Loucy (cell line): ENCODE measurements at regions not wholly inside any gene's neighbourhood (a gene's known extent, or its start where the extent isn't known, plus 50 kb on each side); places are given as distances from the start of the nearest gene placed in this dataset.

Experiments used
- H2AFZ ChIP-seq: fragments of 200-600 bp; sonication (generic); 2 replicates; pipeline ENCODE4 v1.6.0; 2016; ENCODE audit warnings: antibody characterized with exemption, mild to moderate bottlenecking, low read length, moderate library complexity
- H3F3A ChIP-seq: fragments of 200-600 bp; 2 replicates; pipeline ENCODE4 v1.6.0; 2016; ENCODE audit warnings: antibody characterized with exemption, low read depth, mild to moderate bottlenecking
- H3K27me3 ChIP-seq: fragments of 200-600 bp; sonication (generic); 2 replicates; pipeline ENCODE4 v1.6.1; 2014; ENCODE audit warnings: low read length, mild to moderate bottlenecking; ENCODE audit not compliant: insufficient read depth, poor library complexity, severe bottlenecking
- H3K36me3 ChIP-seq: fragments of 200-600 bp; sonication (generic); 2 replicates; pipeline ENCODE4 v1.6.1; 2016; ENCODE audit warnings: low read length; ENCODE audit not compliant: insufficient read depth
- H3K4me1 ChIP-seq: fragments of 200-600 bp; sonication (generic); 2 replicates; pipeline ENCODE4 v1.5.1; 2014; ENCODE audit warnings: low read length, mild to moderate bottlenecking; ENCODE audit not compliant: insufficient read depth, poor library complexity, severe bottlenecking
- H3K4me2 ChIP-seq: fragments of 200-600 bp; sonication (generic); 2 replicates; pipeline ENCODE4 v1.6.0; 2014; ENCODE audit warnings: antibody characterized with exemption, low read length, low read depth, mild to moderate bottlenecking; ENCODE audit not compliant: poor library complexity, severe bottlenecking
- H3K4me3 ChIP-seq: fragments of 200-600 bp; sonication (generic); 2 replicates; pipeline ENCODE4 v1.5.1; 2014; ENCODE audit warnings: low read length, mild to moderate bottlenecking, mixed read lengths; ENCODE audit not compliant: poor library complexity, severe bottlenecking
- H3K79me2 ChIP-seq: fragments of 200-600 bp; sonication (generic); 2 replicates; pipeline ENCODE4 v1.6.1; 2014; ENCODE audit warnings: low read length; ENCODE audit not compliant: insufficient read depth
- H3K9ac ChIP-seq: fragments of 200-600 bp; sonication (generic); 2 replicates; pipeline ENCODE4 v1.6.0; 2014; ENCODE audit warnings: mild to moderate bottlenecking, low read depth, low read length, moderate library complexity; ENCODE audit not compliant: poor library complexity, severe bottlenecking
- H3K9me2 ChIP-seq: fragments of 200-600 bp; sonication (generic); replicated peaks from 2 replicates; pipeline ENCODE4 v1.6.1; 2016; ENCODE audit warnings: low read depth, low read length, mixed read lengths
- H3K9me3 ChIP-seq: fragments of 200-600 bp; sonication (generic); 2 replicates; pipeline ENCODE4 v1.6.1; 2014; ENCODE audit warnings: mild to moderate bottlenecking, antibody characterized with exemption, low read length, low read depth; ENCODE audit not compliant: insufficient read depth
- H4K20me1 ChIP-seq: fragments of 200-600 bp; sonication (generic); 2 replicates; pipeline ENCODE4 v1.6.0; 2014; ENCODE audit warnings: antibody characterized with exemption, low read length, mild to moderate bottlenecking; ENCODE audit not compliant: insufficient read depth, poor library complexity, severe bottlenecking
- EZH2phosphoT487 ChIP-seq: fragments of 200-600 bp; IDR thresholded peaks from 2 replicates; pipeline ENCODE4 v1.6.1; 2018; ENCODE audit warnings: antibody characterized with exemption, mild to moderate bottlenecking, moderate library complexity, borderline replicate concordance
- TF ChIP-seq, protein P1 (sequence below): fragments of 200-600 bp; sonication (generic); conservative IDR thresholded peaks from 2 replicates; pipeline ENCODE4 v1.5.1; 2014; ENCODE audit warnings: mild to moderate bottlenecking, antibody characterized with exemption, low read length

GRCh38 chr2:150585221-150585971, 97.9 kb upstream of the RND3 start:
- H3K9me2 ChIP-seq: no peaks in the 10 kb centered on the region
- no peaks in the 10 kb centered on the region for H3K4me1 ChIP-seq
- H3K4me3 ChIP-seq: no peak overlapping the region
- no peak for TF ChIP-seq EZH2phosphoT487
- TF ChIP-seq, protein P1, sequence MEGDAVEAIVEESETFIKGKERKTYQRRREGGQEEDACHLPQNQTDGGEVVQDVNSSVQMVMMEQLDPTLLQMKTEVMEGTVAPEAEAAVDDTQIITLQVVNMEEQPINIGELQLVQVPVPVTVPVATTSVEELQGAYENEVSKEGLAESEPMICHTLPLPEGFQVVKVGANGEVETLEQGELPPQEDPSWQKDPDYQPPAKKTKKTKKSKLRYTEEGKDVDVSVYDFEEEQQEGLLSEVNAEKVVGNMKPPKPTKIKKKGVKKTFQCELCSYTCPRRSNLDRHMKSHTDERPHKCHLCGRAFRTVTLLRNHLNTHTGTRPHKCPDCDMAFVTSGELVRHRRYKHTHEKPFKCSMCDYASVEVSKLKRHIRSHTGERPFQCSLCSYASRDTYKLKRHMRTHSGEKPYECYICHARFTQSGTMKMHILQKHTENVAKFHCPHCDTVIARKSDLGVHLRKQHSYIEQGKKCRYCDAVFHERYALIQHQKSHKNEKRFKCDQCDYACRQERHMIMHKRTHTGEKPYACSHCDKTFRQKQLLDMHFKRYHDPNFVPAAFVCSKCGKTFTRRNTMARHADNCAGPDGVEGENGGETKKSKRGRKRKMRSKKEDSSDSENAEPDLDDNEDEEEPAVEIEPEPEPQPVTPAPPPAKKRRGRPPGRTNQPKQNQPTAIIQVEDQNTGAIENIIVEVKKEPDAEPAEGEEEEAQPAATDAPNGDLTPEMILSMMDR: no peak
- no peaks in the 10 kb centered on the region for H3K36me3 ChIP-seq
- no peak overlapping the region for H2AFZ ChIP-seq
- H3K9me3 ChIP-seq: no peaks in the 10 kb centered on the region
- no peaks in the 10 kb centered on the region for H3F3A ChIP-seq
- no peaks in the 10 kb centered on the region for H3K27me3 ChIP-seq
- no peak overlapping the region for H3K4me2 ChIP-seq
- no peak overlapping the region for H3K9ac ChIP-seq
- no peaks in the 10 kb centered on the region for H3K79me2 ChIP-seq
- H4K20me1 ChIP-seq: no peaks in the 10 kb centered on the region

DNA sequence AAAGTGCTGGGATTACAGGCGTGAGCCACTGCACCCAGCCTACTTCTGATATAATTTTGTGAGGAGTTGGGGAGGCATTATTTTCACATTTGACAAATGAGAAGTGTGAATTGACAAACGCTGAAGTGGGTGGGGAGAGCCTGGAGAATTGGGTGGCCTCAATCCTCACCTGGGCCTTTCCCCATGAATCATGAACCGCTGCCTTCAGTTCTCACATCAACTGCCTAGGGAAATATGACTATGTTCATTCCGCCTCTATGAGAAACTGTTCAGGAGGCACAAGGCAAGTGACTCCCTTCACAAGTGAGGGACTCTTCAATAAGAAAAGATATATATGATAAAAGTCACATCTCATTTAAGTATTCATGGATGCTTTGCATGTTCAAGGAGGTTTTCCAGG, 96.6 kb upstream of the RND3 start:
- no peaks in the 10 kb centered on the region for H3F3A ChIP-seq
- no peaks in the 10 kb centered on the region for H3K4me1 ChIP-seq
- no peak overlapping the region for H3K9ac ChIP-seq
- no peaks in the 10 kb centered on the region for H4K20me1 ChIP-seq
- no peaks in the 10 kb centered on the region; the same call in 1 of the 2 replicates for H3K9me3 ChIP-seq
- no peaks in the 10 kb centered on the region for H3K79me2 ChIP-seq
- no peak for TF ChIP-seq EZH2phosphoT487
- TF ChIP-seq, protein P1: no peak
- H3K4me3 ChIP-seq: no peak overlapping the region
- no peak overlapping the region for H2AFZ ChIP-seq
- no peaks in the 10 kb centered on the region for H3K9me2 ChIP-seq
- H3K27me3 ChIP-seq: no peaks in the 10 kb centered on the region
- H3K36me3 ChIP-seq: no peaks in the 10 kb centered on the region
- H3K4me2 ChIP-seq: no peak overlapping the region

- no peaks in the 10 kb centered on the region for H3K9me2 ChIP-seq
- no peaks in the 10 kb centered on the region for H3K79me2 ChIP-seq
- H4K20me1 ChIP-seq: no peaks in the 10 kb centered on the region
- H3K9me3 ChIP-seq: peaks cover 9% of the 10 kb centered on the region; the same call in 1 of the 2 replicates
- H3K4me3 ChIP-seq: no peak overlapping the region
- H3F3A ChIP-seq: no peaks in the 10 kb centered on the region
- no peaks in the 10 kb centered on the region for H3K36me3 ChIP-seq
- TF ChIP-seq, protein P1: no peak
- no peak for TF ChIP-seq EZH2phosphoT487
- H3K27me3 ChIP-seq: no peaks in the 10 kb centered on the region
- H3K9ac ChIP-seq: no peak overlapping the region
- no peak overlapping the region for H2AFZ ChIP-seq
- no peak overlapping the region for H3K4me2 ChIP-seq
- H3K4me1 ChIP-seq: no peaks in the 10 kb centered on the region
These were observed 94.4 kb upstream of the RND3 start for GRCh38 chr2:150581717-150582472.
